PC-3 (cell line): ENCODE measurements at regions not wholly inside any gene's neighbourhood (a gene's known extent, or its start where the extent isn't known, plus 50 kb on each side); places are given as distances from the start of the nearest gene placed in this dataset.

Experiments
- CTCF ChIP-seq: fragments of 300-600 bp; sonication (generic); conservative IDR thresholded peaks from 2 replicates; pipeline ENCODE4 v1.5.1; 2017; ENCODE audit warnings: antibody characterized with exemption, low read depth, mild to moderate bottlenecking, low read length
- EZH2 ChIP-seq: fragments of 300-600 bp; sonication (generic); IDR thresholded peaks from one replicate; pipeline ENCODE4 v1.6.1; 2017; ENCODE audit warnings: antibody characterized with exemption, mild to moderate bottlenecking, low read length; ENCODE audit not compliant: unreplicated experiment

DNA sequence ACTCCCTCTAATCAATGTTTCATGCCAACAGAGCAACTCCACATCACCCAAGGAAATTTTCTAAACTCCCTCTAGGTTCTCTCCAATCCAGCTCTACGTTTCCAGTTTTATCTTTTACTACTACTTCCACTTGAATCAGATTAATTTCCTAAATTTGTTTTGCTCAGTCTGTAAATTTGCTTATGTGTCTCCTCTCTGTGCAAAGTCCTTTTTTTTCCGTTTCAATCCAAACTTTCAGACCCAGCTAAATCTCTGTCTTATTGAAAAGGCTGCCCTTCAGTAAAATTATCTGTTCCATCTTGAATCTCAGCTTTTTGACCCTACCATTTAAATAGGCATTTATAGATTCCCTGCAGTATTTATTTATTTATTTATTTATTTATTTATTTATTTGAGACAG is 61.4 kb upstream of the COX10 start:
- no peak for TF ChIP-seq EZH2
- TF ChIP-seq CTCF, result no peak
